Colonic mucosa (tissue), 4 donors: ENCODE measurements at regions not wholly inside any gene's neighbourhood (a gene's known extent, or its start where the extent isn't known, plus 50 kb on each side); places are given as distances from the start of the nearest gene placed in this dataset.

Experiments
- DNase-seq: peaks from one replicate; pipeline ENCODE4 v3.0.0-alpha.2; 2020
- H3K27ac ChIP-seq: fragments of 200-600 bp; one replicate; pipeline ENCODE4 v1.8.0; 2021
- H3K27me3 ChIP-seq: fragments of 200-600 bp; one replicate; pipeline ENCODE4 v1.8.0; 2021
- H3K36me3 ChIP-seq: fragments of 200-600 bp; one replicate; pipeline ENCODE4 v1.8.0; 2021
- H3K4me1 ChIP-seq: fragments of 200-600 bp; one replicate; pipeline ENCODE4 v1.8.0; 2021; ENCODE audit warnings: mild to moderate bottlenecking
- H3K4me3 ChIP-seq: fragments of 200-600 bp; one replicate; pipeline ENCODE4 v1.8.0; 2021
- H3K9ac ChIP-seq, 2 donors: one replicate each; pipeline ENCODE4 v1.7.0; 2013; ENCODE audit warnings: control low read depth in 2 of 2, low read depth in 2 of 2, low read length in 2 of 2
- H3K9me3 ChIP-seq: fragments of 200-600 bp; one replicate; pipeline ENCODE4 v1.8.0; 2021
- intact Hi-C: fragments of 100-400 bp; cut with DNase I; formaldehyde crosslinking; loops from one replicate; pipeline ENCODE4 v1.14.1; 2022
- TF ChIP-seq, protein P1 (sequence below): fragments of 200-600 bp; IDR thresholded peaks from one replicate; pipeline ENCODE4 v1.8.0; 2022; ENCODE audit warnings: antibody characterized with exemption, mild to moderate bottlenecking
- donor health status: healthy.
- donor health status: DM: no; HTN: no; CAD: no.
- donor health status: DM: no; HTN: no; CAD: no.

DNA sequence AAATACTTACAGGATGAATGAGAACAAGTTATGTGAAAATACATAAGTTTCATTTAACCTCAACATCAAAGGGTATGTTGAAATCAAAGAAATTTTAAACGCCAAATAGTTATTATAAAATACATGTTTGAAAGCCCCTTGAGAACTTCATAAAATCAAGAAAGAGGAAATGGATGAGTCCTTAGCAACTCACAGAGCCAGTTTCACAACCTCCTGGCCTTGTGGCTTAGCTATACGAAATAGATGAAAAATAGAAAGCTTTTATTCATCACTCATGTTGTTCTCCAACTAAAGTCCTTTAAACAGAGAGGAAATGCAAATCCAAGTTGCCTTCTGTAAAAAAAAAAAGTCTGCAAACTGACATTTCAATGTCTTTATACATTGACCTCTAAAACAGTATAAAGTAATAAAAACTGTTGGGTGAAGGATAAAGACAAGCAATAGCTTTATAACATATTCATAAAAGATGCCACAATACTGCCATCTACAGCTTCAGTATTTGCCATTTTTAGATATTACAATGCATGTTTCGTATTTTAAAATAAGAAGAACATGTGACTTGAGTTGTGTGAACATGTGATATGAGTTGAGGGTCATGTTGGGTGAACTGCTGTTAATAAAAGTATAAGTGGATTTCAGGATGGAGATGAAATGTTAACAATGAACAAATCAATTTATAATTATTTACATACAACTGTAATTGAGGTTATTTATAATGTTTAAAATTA lies 847.8 kb downstream of the MRPL39 start:
- no peaks in the 10 kb centered on the region for H3K4me1 ChIP-seq
- intact Hi-C loops = no loop called here
- no peaks in the 10 kb centered on the region for H3K36me3 ChIP-seq
- no peak overlapping the region for H3K9ac ChIP-seq
- H3K27me3 ChIP-seq = no peaks in the 10 kb centered on the region
- H3K4me3 ChIP-seq = no peak overlapping the region
- H3K27ac ChIP-seq = no peak overlapping the region
- TF ChIP-seq, protein P1, sequence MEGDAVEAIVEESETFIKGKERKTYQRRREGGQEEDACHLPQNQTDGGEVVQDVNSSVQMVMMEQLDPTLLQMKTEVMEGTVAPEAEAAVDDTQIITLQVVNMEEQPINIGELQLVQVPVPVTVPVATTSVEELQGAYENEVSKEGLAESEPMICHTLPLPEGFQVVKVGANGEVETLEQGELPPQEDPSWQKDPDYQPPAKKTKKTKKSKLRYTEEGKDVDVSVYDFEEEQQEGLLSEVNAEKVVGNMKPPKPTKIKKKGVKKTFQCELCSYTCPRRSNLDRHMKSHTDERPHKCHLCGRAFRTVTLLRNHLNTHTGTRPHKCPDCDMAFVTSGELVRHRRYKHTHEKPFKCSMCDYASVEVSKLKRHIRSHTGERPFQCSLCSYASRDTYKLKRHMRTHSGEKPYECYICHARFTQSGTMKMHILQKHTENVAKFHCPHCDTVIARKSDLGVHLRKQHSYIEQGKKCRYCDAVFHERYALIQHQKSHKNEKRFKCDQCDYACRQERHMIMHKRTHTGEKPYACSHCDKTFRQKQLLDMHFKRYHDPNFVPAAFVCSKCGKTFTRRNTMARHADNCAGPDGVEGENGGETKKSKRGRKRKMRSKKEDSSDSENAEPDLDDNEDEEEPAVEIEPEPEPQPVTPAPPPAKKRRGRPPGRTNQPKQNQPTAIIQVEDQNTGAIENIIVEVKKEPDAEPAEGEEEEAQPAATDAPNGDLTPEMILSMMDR = no peak
- H3K9me3 ChIP-seq = no peaks in the 10 kb centered on the region
- DNase-seq = no peak

DNA sequence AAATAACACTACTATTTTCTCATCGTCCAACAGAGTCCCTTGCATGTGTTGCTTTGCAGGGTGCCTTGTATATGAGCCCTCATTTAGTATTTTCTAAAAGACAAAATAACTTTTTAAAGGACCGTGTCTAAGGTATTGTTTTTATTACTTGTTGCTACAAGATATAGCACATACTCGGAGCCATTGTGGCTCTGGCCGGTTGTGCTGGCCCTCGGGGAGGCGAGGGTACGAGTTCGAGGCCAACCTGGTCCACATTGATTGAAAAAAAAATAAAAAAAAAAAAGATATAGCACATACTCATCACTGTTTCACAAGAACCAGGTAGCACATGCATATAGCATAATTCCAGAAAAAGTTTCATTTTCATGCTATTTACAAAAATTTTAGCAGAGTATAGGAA lies 869.2 kb downstream of the MRPL39 start:
- no peak for DNase-seq
- intact Hi-C loops = no loop called here

DNA sequence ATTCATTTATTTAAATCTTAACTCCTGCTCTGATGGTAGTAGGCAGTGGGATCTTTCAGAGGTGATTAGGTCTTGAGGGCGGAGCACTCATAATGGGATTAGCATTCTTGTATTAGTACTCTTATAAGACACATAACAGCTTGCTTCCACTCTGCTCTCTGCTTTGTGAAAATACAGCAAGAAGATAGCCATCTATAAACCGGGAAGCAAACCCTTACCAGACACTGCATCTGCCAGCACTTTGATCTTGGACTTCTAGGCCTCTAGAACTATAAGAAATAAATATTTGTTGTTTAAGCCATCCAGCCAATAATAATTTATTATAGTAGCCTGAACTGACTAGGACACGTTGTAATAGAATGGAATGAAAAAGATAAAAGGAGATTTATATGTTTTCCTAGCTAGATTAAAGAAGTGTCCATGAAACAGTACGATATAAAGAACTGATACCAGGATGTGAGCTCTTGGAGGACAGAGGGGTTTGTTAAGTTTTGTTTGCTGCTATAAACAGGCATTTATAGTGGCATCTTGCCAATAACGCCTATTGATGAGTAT lies 869.9 kb downstream of the MRPL39 start:
- no peak overlapping the region for H3K27ac ChIP-seq
- H3K4me1 ChIP-seq = no peaks in the 10 kb centered on the region
- no peak for DNase-seq
- H3K9me3 ChIP-seq = no peaks in the 10 kb centered on the region
- H3K9ac ChIP-seq = no peak overlapping the region
- TF ChIP-seq, protein P1 = no peak
- H3K4me3 ChIP-seq = no peak overlapping the region
- intact Hi-C loops = no loop called here
- no peaks in the 10 kb centered on the region for H3K36me3 ChIP-seq
- no peaks in the 10 kb centered on the region for H3K27me3 ChIP-seq

More for the DNA sequence above, 869.2 kb downstream of the MRPL39 start:
- H3K4me1 ChIP-seq = no peaks in the 10 kb centered on the region
- H3K4me3 ChIP-seq = no peak overlapping the region
- TF ChIP-seq, protein P1 = no peak
- H3K9ac ChIP-seq = no peak overlapping the region
- no peaks in the 10 kb centered on the region for H3K27me3 ChIP-seq
- no peaks in the 10 kb centered on the region for H3K9me3 ChIP-seq
- no peaks in the 10 kb centered on the region for H3K36me3 ChIP-seq
- no peak overlapping the region for H3K27ac ChIP-seq

DNA sequence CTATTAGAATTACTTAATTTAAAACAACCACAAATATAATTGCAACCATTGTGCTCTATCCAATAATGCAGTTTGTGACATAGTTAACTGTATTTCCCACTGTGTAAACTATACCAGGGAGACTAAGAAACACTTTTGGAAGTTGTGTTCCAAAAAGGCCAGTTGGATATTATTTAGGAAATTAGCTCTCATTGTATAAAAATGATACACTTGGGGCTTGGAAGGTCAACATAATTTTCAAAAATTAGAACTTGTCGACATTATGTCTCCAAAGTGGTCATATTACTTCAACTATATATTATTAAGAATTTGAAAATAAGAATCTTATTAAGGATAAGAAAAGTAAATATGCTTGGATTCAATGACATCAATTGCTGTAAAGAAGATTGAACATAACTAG lies 876.6 kb downstream of the MRPL39 start:
- Histone ChIP-seq H3K9me3 (no peaks in the 10 kb centered on the region), H3K9ac (no peak overlapping the region), H3K27me3 (no peaks in the 10 kb centered on the region), H3K4me1 (no peaks in the 10 kb centered on the region), H3K27ac (no peak overlapping the region), H3K4me3 (no peak overlapping the region), H3K36me3 (no peaks in the 10 kb centered on the region)
- TF ChIP-seq, protein P1 = no peak
- DNase-seq = no peak
- intact Hi-C loops = no loop called here

DNA sequence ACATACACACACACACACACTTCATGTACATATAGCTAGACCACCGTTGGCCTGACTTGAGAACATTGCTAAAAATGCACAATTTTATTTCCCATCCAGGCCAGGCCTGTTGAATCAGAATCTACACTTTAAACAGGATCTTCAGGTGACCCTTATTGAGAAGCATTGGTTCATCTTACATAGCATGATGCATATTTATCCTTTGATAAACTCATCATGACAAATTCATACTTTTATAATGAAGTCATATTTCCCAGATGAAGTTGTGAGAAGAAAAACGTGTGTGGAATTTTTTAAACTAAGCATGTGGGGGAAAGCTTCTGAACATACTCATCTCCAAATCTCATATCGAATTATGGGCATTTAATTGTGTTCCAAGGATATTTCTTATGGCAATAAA lies 877.7 kb downstream of the MRPL39 start:
- Histone ChIP-seq H3K9ac (no peak overlapping the region), H3K4me3 (no peak overlapping the region), H3K27ac (no peak overlapping the region), H3K27me3 (no peaks in the 10 kb centered on the region), H3K4me1 (no peaks in the 10 kb centered on the region), H3K9me3 (no peaks in the 10 kb centered on the region), H3K36me3 (no peaks in the 10 kb centered on the region)
- no peak for DNase-seq
- TF ChIP-seq, protein P1 = no peak
- intact Hi-C loops = no loop called here
